NCI-H2227 (cell line): ENCODE measurements at regions not wholly inside any gene's neighbourhood (a gene's known extent, or its start where the extent isn't known, plus 50 kb on each side); places are given as distances from the start of the nearest gene placed in this dataset.

Experiments
- DNase-seq: peaks from one replicate; lab custom pipeline; 2025; ENCODE audit not compliant: unreplicated experiment; lab: John Stamatoyannopoulos, UW

GRCh38 chr18:55166260-55166598 is 207.0 kb upstream of the CCDC68 start:
- DNase-seq = no peak

- DNase-seq = no peak
Measured at GRCh38 chr18:55163550-55163949, 204.3 kb upstream of the CCDC68 start.

- DNase-seq = no peak
Measured at GRCh38 chr18:55161916-55162315, 202.7 kb upstream of the CCDC68 start.

- no peak for DNase-seq
Measured at GRCh38 chr18:55159027-55159426, 199.8 kb upstream of the CCDC68 start.

- DNase-seq = no peak
Measured at GRCh38 chr18:55158570-55158969, 199.3 kb upstream of the CCDC68 start.

- no peak for DNase-seq
Measured at GRCh38 chr18:55153346-55153745, 194.1 kb upstream of the CCDC68 start.

- no peak for DNase-seq
Measured at GRCh38 chr18:55152801-55153200, 193.5 kb upstream of the CCDC68 start.

GRCh38 chr18:55149994-55150393 is 190.7 kb upstream of the CCDC68 start:
- DNase-seq = no peak

GRCh38 chr18:55147791-55148190 is 188.5 kb upstream of the CCDC68 start:
- DNase-seq = no peak

GRCh38 chr18:55144193-55144930 is 185.1 kb upstream of the CCDC68 start:
- no peak for DNase-seq

GRCh38 chr18:55142410-55142809 is 183.1 kb upstream of the CCDC68 start:
- DNase-seq = no peak

- no peak for DNase-seq
Measured at GRCh38 chr18:55141318-55141717, 182.1 kb upstream of the CCDC68 start.

- DNase-seq = no peak
Measured at GRCh38 chr18:55139836-55140235, 180.6 kb upstream of the CCDC68 start.

GRCh38 chr18:55139307-55139706 is 180.0 kb upstream of the CCDC68 start:
- no peak for DNase-seq

- DNase-seq = no peak
Measured at GRCh38 chr18:55138401-55138800, 179.1 kb upstream of the CCDC68 start.

- DNase-seq = no peak
Measured at GRCh38 chr18:55137602-55138001, 178.3 kb upstream of the CCDC68 start.

- no peak for DNase-seq
Measured at GRCh38 chr18:55136864-55137263, 177.6 kb upstream of the CCDC68 start.

GRCh38 chr18:55136258-55136657 is 177.0 kb upstream of the CCDC68 start:
- no peak for DNase-seq

GRCh38 chr18:55133378-55133777 is 174.1 kb upstream of the CCDC68 start:
- no peak for DNase-seq

GRCh38 chr18:55128437-55128836 is 169.2 kb upstream of the CCDC68 start:
- DNase-seq = peak; percentile 49

GRCh38 chr18:55124078-55124763 is 165.0 kb upstream of the CCDC68 start:
- DNase-seq = peak; percentile 35

- no peak for DNase-seq
Measured at GRCh38 chr18:55123361-55123760, 164.1 kb upstream of the CCDC68 start.
